BE2C (cell line): ENCODE measurements at regions not wholly inside any gene's neighbourhood (a gene's known extent, or its start where the extent isn't known, plus 50 kb on each side); places are given as distances from the start of the nearest gene placed in this dataset.

Experiments used
- DNase-seq: peaks from one replicate; pipeline ENCODE4 v3.0.0-alpha.2; 2020
- H3K27me3 ChIP-seq: fragments of 250-450 bp; sonication (Bioruptor Pico); 2 replicates; pipeline ENCODE4 v1.5.1; 2020; ENCODE audit warnings: mild to moderate bottlenecking
- H3K36me3 ChIP-seq: fragments of 250-450 bp; sonication (Bioruptor Pico); 2 replicates; pipeline ENCODE4 v1.5.1; 2020; ENCODE audit warnings: mild to moderate bottlenecking
- H3K4me1 ChIP-seq: fragments of 250-450 bp; sonication (Bioruptor Pico); 2 replicates; pipeline ENCODE4 v1.5.1; 2020
- H3K4me3 ChIP-seq: 2 replicates; pipeline ENCODE4 v1.5.1; 2011; ENCODE audit warnings: low read depth, low read length
- H3K9me3 ChIP-seq: fragments of 250-450 bp; sonication (Bioruptor Pico); 2 replicates; pipeline ENCODE4 v1.5.1; 2020
- TF ChIP-seq, protein P1 (sequence below): IDR thresholded peaks from 2 replicates; pipeline ENCODE4 v1.5.1; 2012; ENCODE audit warnings: mild to moderate bottlenecking, low read depth, low read length

DNA sequence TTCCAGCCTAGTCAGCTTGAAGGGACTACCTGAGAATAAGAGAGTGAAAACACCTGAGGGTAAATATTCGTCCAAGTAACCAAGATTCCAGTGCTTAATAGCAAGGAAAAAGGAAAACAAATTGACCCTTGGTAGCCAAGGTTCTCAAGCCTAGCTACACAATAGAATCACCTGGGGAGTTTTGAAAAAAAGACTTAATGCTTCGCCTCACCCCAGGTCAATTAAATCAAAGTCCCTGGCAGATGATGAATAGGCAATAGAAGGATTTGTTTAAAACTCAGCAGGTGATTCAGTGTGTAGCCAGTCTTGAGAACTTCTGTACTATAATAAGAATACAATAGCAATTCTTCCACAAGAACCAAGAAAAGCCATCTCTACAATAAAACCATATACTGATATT is 500.2 kb downstream of the XIRP2 start:
- no peak for DNase-seq
- no peaks in the 10 kb centered on the region for H3K27me3 ChIP-seq
- H3K4me1 ChIP-seq, result no peaks in the 10 kb centered on the region
- TF ChIP-seq, protein P1, sequence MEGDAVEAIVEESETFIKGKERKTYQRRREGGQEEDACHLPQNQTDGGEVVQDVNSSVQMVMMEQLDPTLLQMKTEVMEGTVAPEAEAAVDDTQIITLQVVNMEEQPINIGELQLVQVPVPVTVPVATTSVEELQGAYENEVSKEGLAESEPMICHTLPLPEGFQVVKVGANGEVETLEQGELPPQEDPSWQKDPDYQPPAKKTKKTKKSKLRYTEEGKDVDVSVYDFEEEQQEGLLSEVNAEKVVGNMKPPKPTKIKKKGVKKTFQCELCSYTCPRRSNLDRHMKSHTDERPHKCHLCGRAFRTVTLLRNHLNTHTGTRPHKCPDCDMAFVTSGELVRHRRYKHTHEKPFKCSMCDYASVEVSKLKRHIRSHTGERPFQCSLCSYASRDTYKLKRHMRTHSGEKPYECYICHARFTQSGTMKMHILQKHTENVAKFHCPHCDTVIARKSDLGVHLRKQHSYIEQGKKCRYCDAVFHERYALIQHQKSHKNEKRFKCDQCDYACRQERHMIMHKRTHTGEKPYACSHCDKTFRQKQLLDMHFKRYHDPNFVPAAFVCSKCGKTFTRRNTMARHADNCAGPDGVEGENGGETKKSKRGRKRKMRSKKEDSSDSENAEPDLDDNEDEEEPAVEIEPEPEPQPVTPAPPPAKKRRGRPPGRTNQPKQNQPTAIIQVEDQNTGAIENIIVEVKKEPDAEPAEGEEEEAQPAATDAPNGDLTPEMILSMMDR, result no peak
- H3K4me3 ChIP-seq, result no peak overlapping the region
- no peaks in the 10 kb centered on the region for H3K36me3 ChIP-seq
- no peaks in the 10 kb centered on the region for H3K9me3 ChIP-seq

DNA sequence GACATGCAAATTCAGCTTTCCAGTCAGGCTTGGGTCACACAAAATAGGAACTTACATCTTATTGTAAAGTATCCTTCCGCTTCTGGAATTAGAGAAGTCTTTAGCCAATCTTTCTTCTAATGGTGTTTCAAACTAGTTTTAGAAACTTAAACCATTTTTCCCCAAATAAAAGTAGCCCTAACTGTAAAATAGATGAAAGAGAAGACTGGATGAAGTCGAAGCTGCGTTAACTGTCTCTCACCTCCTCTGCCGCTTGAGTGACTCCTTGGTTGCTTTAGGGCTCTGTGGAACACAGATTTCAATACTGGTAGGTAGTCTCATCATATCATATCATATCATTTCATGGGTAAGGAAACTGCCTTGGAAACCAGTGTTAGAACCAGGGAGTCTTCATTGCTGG is 498.4 kb downstream of the XIRP2 start:
- Histone ChIP-seq H3K4me3 (no peak overlapping the region), H3K9me3 (no peaks in the 10 kb centered on the region), H3K27me3 (no peaks in the 10 kb centered on the region), H3K36me3 (no peaks in the 10 kb centered on the region), H3K4me1 (no peaks in the 10 kb centered on the region)
- no peak for DNase-seq
- TF ChIP-seq, protein P1, result no peak

DNA sequence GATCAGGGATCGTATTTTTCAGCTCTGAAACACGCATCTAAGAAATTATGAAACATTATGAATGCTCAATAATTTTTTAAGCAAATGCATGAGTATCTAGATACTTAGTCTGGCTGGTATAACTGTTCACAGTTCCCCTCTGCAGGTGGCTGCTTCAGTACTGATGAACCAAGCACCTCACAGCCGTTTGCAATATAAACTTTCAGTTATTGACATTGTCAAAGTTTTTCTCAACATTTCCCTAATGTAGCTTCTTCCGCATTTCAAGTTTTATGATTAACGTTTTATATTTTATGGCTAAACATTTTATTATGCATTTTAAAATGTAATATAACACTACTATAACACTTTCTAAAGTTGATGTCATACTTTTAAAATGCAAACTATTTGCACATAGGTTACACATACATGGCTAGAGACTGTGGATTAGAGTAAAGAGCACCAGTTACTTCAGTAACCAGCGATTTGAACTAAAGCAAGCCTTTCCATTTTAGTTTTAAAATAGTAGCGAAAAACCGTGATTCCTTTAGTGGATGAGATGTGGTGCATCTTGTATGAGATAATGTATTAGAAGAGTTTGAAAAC is 495.4 kb downstream of the XIRP2 start:
- H3K4me3 ChIP-seq, result no peak overlapping the region
- TF ChIP-seq, protein P1, result no peak
- no peaks in the 10 kb centered on the region for H3K36me3 ChIP-seq
- H3K27me3 ChIP-seq, result no peaks in the 10 kb centered on the region
- no peaks in the 10 kb centered on the region for H3K4me1 ChIP-seq
- H3K9me3 ChIP-seq, result no peaks in the 10 kb centered on the region
- DNase-seq, result no peak

DNA sequence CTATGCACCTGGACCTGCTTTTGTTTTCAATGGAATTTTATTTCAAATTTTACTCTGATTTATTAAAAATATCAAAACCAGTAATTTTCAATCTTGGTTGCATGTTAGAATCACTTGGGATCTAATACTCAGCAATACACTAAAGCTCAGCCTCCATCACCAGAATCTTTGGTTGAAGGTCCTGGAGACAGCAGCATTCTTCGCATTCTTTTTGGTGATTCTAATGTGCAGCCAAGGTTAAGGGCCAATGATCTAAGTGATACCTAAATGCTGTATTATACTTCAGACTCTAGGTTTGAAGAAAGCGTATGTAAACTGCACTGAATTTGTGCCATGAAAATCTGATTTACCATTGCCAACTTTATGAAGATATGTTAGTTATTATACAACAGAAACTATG is 493.1 kb downstream of the XIRP2 start:
- Histone ChIP-seq H3K4me1 (no peaks in the 10 kb centered on the region), H3K27me3 (no peaks in the 10 kb centered on the region), H3K9me3 (no peaks in the 10 kb centered on the region), H3K4me3 (no peak overlapping the region), H3K36me3 (no peaks in the 10 kb centered on the region)
- TF ChIP-seq, protein P1, result no peak
- DNase-seq, result no peak

DNA sequence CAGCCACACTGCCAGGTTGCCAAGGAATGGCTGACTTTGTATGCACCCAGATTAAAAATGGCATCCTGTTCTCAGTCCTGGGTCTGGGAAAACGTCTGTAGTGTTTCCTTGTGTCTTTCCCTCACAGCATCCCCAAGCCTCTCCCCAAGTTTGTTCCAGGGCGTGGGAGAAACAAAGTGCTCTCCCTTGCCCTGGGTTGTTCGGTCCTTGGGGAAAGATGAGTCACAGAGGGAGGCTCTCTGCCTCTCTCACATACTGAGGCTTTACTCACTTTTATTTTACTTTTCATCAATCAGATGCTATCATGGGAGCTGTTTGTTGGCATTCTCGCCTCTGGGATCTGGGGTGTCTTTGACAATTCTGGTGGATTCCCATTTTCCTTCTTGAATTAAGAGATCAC is 492.3 kb downstream of the XIRP2 start:
- Histone ChIP-seq H3K27me3 (no peaks in the 10 kb centered on the region), H3K4me3 (no peak overlapping the region), H3K9me3 (no peaks in the 10 kb centered on the region), H3K36me3 (no peaks in the 10 kb centered on the region), H3K4me1 (no peaks in the 10 kb centered on the region)
- TF ChIP-seq, protein P1, result no peak
- no peak for DNase-seq

DNA sequence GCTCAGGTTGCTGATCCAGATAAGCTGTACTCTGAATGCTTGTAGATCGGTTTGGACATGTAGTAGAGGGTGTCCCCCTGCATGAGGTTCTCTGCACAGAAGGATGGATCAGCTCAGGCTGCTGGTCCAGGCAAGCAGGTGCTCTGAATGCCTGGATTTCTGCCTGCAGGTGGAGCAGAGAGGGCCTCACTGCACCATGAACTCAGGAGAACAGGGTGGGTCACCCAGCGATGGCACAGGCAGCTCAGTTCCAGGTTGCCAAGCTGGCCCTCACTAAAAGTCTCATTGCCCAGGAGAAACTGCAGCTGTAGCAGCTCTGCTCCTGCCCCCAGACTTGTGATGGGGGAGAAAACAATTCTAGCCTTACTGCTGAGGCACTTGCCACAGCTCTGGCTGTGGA is 491.8 kb downstream of the XIRP2 start:
- Histone ChIP-seq H3K9me3 (no peaks in the 10 kb centered on the region), H3K36me3 (no peaks in the 10 kb centered on the region), H3K27me3 (no peaks in the 10 kb centered on the region), H3K4me3 (no peak overlapping the region), H3K4me1 (no peaks in the 10 kb centered on the region)
- TF ChIP-seq, protein P1, result no peak
- no peak for DNase-seq
